HG02763 (cell line): ENCODE measurements at regions not wholly inside any gene's neighbourhood (a gene's known extent, or its start where the extent isn't known, plus 50 kb on each side); places are given as distances from the start of the nearest gene placed in this dataset.

Experiments
- ATAC-seq: cut with Tn5 transposase; IDR thresholded peaks from one replicate; pipeline ENCODE4 v1.9.1; 2021; ENCODE audit warnings: mild to moderate bottlenecking, moderate library complexity; ENCODE audit not compliant: unreplicated experiment

DNA sequence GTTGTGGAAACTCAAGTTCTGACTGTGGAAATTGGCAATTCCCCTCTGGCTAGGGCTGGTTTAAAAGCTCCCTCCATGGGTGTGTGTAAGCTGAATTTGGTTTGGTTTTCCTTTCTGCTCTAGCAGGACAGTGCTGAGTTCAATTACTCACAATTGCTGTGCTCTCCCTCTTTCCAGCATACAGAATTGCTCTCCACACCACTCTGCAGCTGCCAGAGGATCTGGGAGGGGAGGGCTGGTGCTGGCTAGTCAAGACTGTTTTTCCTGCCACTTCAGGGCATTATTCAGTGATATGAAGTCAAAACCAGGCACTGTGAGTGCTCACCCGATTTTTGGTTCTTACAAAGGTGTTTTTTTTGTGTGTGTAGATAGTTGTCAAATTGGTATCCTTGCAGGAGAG lies 336.9 kb upstream of the SLC24A2 start:
- no peak for ATAC-seq

- no peak for ATAC-seq
These were observed 330.7 kb upstream of the SLC24A2 start for GRCh38 chr9:20119566-20119965.

GRCh38 chr9:20117986-20118385 lies 329.1 kb upstream of the SLC24A2 start:
- no peak for ATAC-seq

GRCh38 chr9:20117482-20117881 lies 328.6 kb upstream of the SLC24A2 start:
- no peak for ATAC-seq

DNA sequence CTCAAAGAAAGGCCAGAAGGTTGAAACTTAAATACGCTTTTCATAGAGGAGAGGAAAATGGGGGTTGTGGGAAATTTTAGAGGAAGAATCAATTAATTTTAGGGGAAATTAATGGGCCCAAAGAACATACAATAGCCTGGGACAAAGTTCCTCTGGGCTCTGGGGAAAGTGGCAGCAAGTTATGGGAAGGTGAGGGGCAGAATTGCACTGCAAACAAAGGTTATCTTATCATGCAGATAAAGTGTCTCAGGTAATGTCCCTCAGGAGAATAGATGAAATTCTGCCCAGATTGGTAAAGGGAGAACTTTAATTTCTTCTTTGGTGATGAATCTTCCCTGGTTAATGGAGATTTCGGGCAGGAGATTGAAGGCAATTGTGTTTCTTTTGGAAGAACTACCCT lies 326.1 kb upstream of the SLC24A2 start:
- no peak for ATAC-seq

DNA sequence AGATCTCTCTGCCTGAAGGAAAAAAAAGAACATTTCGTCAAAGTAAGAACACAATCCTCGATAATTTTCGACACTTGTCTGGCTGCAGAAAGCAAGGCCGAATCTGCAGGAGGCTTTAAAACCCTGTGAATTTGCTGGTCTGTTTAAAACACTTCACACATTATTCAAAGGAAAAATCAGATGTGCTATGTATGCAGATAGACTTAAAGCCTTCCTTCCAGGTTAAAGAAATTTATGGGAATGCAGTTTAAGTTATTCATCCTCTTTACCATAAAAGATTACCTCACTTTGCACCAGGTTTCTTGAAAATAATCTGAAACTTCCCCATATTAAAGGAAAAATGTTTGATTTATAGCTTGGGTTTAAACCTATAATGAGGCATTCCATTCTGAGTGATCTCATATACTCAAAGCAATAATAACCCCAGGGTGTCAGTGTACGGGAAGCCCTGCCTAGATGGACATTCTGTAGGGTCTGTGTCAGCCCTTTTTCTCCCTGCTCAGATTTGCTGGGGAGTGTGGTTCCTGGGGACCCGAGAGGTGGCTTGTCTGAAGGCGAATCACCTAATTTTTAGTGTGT lies 323.5 kb upstream of the SLC24A2 start:
- no peak for ATAC-seq

DNA sequence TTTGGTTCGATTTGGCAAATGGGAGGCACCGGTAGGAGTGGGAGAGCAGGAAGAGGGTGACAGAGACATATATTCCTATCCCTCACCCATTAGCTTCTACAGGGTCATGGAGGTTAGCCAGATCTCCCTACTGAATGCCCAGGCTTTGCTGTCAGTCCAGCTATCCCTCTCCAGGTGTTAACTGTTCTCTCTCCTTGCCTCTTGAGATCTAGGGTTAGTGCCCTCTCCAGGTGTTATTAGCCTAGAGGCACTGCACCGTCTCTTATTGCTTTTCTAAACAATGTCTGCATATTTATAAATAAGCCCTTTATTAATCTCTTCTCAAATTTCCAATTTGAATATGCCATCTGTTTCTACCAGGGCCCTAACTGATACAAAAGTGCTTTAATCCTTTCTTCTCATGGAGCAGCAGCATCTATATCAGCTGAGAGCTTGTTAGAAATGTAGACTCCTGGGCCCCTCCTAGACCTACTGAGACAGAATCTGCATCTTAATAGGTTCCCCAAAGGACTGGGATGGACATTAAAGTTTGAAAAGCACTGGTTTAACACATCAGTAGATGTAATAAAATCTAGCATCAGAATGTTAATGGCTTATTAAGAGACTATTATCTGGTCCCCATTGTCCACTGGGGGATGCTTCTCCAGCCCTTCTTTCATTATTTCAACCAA lies 322.5 kb upstream of the SLC24A2 start:
- no peak for ATAC-seq

DNA sequence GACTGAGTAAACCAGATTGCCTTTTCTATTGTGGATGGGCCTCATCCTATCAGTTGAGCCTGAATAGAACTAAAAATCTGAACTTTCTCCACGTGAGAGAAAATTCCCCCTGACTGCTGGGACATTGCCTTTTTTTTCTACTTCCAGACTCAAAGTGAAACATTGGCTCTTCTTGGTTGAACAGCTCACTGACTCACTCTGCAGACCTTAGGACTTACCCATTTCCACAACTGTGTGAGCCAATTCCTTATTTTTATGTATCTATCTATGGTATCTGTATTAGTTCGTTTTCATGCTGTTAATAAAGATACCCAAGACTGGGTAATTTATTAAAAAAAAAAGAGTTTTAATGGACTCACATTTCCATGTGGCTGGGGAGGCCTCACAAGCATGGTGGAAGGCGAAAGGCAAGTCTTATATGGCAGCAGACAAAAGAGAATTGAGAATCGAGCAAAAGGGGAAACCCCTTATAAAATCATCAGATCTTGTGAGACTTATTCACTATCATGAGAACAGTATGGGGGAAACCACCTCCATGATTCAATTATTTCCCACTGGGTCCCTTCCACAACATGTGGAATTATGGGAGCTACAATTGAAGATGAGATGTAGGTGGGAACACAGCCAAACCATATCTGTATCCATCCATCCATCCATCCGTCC lies 306.7 kb upstream of the SLC24A2 start:
- no peak for ATAC-seq

GRCh38 chr9:20092561-20092960 lies 303.7 kb upstream of the SLC24A2 start:
- no peak for ATAC-seq

GRCh38 chr9:20087481-20087880 lies 298.6 kb upstream of the SLC24A2 start:
- no peak for ATAC-seq

DNA sequence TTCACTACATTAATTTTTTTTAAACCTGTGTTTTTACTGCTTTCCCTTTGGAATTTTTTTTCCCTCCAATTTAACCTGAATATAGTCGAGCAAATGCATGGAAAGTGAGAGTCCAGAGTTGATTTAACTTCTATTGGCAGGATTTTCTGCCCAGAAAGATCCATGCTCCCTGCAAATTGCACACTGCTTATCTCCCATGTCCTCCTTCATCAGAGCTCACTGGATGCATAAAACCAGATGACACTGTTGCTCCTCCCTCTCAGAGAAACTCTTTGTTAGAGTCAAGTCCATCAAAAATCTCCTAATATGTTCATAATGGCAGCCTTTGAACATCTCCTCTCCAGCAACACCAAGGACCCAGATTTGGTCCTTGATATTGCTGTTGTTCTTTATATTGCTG lies 297.0 kb upstream of the SLC24A2 start:
- ATAC-seq, result no peak

GRCh38 chr9:20084125-20084524 lies 295.3 kb upstream of the SLC24A2 start:
- no peak for ATAC-seq

GRCh38 chr9:20083390-20083789 lies 294.6 kb upstream of the SLC24A2 start:
- ATAC-seq, result no peak

- no peak for ATAC-seq
These were observed 294.0 kb upstream of the SLC24A2 start for GRCh38 chr9:20082831-20083230.

DNA sequence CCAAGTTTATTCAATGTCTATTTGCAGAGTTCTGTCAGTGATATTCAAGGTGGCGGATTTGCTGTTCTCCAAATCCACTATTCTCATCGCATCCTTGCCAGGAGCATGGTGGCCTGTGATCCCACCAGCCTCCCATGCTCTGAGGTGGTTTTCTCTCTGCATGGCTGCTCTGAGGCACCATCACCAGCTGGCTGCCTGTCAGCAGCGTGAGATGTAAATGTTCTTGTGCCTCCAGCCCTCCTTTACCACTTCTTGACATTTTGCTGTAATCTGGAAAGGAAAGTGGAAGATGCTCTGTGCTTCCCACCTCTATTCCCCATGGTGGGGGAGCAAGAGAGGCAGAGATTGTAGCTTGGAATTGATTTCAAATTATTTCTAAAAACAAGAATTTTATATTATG lies 293.6 kb upstream of the SLC24A2 start:
- no peak for ATAC-seq

DNA sequence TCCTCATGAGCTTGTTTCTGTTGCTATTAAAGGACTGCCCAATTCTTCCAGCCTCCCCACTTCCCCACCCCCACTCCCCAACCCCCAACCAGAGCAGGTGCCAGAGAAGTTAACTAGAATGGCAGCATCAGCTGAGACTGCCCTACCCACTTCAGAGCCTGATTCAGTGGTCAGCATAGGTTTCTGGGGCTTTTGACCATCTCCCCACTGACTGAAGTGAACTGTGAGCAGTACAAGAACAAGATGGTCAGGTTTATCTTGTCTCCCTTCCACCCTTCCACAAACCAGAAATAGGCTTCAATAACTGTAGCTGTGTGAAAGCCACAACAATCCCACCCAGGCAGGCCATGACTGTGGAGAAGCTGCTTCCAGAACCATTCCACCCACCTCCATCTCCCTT lies 289.4 kb upstream of the SLC24A2 start:
- ATAC-seq, result no peak

GRCh38 chr9:20074291-20074690 lies 285.5 kb upstream of the SLC24A2 start:
- ATAC-seq, result no peak

GRCh38 chr9:20070336-20070735 lies 281.5 kb upstream of the SLC24A2 start:
- ATAC-seq, result no peak

GRCh38 chr9:20065796-20066700 lies 277.2 kb upstream of the SLC24A2 start:
- ATAC-seq, result no peak

DNA sequence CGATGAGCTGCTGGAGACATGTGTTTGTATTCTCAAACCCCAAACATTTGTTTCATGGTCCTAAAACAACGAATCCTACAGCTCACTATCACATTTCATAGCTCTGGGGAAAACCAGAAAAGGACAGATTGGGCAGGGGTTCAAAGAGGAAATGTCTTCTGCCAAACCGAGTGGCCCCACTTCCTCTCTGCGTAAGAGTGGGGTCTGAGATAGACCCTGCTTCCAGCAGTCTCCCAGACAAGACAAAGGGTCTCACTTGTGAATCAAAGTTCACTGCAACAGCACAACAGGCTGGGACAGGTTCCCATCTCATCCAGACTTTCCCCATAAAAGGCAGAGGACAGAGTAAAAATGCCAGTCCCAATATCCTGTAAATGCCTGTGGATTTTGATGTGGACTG lies 276.2 kb upstream of the SLC24A2 start:
- no peak for ATAC-seq

- no peak for ATAC-seq
These were observed 265.9 kb upstream of the SLC24A2 start for GRCh38 chr9:20054734-20055133.
